ENCODE measurements at regions not wholly inside any gene's neighbourhood (a gene's known extent, or its start where the extent isn't known, plus 50 kb on each side); places are given as distances from the start of the nearest gene placed in this dataset.

DNA sequence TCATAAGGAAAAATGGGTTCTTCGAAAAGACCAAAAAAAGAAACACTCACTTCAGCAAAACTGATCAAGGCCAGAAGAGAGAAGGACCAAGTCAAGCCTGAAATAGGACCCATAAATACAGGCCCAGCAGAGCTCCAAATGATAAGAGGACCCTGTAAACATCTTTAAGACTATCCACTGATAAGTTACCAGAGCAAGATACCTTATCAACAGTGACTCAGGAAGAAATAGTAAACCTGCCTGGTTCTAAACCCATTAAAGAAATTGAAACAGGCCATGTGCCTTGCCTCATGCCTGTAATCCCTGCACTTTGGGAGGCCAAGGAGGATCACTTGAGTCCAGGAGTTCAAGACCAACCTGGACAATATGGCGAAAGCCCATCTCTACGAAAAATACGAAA is 81.8 kb upstream of the ERRFI1 start:
- TF ChIP-seq, protein P1, sequence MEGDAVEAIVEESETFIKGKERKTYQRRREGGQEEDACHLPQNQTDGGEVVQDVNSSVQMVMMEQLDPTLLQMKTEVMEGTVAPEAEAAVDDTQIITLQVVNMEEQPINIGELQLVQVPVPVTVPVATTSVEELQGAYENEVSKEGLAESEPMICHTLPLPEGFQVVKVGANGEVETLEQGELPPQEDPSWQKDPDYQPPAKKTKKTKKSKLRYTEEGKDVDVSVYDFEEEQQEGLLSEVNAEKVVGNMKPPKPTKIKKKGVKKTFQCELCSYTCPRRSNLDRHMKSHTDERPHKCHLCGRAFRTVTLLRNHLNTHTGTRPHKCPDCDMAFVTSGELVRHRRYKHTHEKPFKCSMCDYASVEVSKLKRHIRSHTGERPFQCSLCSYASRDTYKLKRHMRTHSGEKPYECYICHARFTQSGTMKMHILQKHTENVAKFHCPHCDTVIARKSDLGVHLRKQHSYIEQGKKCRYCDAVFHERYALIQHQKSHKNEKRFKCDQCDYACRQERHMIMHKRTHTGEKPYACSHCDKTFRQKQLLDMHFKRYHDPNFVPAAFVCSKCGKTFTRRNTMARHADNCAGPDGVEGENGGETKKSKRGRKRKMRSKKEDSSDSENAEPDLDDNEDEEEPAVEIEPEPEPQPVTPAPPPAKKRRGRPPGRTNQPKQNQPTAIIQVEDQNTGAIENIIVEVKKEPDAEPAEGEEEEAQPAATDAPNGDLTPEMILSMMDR (conservative IDR thresholded peaks at IDR 0.05), result no peak
- no peak for TF ChIP-seq EZH2 (IDR thresholded peaks at IDR 0.05; ENCODE audit: low read depth)

Measured in PC-9 (cell line).